NCI-H2227 (cell line): ENCODE measurements at regions not wholly inside any gene's neighbourhood (a gene's known extent, or its start where the extent isn't known, plus 50 kb on each side); places are given as distances from the start of the nearest gene placed in this dataset.
"Not testable (repeated sequence)": the region's sequence is repeated elsewhere in the genome, so short reads cannot be mapped to it uniquely, and the experiment has no call there.

Experiments used
- DNase-seq: peaks from one replicate; lab custom pipeline; 2025; ENCODE audit not compliant: unreplicated experiment; lab: John Stamatoyannopoulos, UW

DNA sequence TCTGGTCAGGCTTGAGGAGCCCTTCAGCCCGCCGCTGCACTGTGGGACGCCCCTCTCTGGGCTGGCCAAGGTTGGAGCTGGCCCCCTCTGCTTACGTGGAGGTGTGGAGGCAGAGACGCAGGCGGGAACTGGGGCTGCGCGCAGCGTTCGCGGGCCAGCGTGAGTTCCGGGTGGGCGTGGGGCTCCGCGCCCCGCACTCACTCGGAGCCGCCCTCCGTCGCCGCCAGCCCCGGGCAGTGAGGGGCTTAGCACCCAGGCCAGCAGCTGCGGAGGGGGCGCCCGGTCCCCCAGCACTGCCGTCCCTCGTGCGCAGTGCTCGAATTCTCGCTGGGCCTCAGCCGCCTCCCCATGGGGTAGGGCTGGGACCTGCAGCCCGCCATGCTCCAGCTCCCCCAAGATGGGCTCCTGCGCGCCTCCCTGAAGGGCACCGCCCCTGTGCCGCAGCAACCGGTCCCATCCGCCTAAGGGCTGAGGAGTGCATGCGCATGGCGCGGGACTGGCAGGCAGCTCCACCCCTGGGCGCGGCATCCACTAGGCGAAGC, 695.9 kb downstream of the EPHA7 start:
- DNase-seq = no peak

DNA sequence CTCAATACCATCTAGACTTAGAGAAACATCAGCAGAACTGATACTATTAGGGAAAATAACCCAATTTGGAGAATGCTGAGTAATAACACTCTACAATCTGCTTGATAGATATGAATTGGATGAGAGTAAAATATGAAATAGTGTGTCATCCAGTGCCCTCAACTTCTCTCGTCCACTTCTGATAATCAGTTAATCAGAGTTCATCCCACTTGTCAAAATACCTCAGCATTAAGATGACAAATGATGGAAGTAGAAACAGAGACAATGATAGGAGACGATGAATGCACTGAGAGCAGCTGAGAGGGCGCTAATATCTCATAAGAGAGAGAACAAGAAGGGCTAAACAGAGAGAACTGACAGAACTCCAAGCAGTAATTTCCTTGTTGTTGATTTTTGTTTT, 699.6 kb downstream of the EPHA7 start:
- DNase-seq = no peak

DNA sequence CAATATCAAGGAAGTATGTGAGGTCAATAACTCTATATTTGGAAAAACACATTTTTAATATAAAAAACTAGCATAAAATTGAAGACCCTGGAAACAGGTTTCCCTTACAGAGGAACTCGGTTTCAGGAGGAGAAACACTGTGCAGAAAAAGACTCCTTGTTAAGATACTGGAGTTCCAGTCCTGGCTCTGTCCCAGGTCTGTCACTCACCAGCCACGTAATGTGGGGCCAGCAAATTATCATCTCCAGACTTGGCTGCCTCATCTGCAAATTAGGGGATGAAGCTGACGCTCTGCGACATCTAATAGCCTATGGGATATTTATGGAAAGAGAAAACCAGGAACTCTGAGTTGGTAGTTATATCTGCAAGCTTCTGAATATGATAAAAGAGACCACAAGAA, 702.7 kb downstream of the EPHA7 start:
- no peak for DNase-seq

DNA sequence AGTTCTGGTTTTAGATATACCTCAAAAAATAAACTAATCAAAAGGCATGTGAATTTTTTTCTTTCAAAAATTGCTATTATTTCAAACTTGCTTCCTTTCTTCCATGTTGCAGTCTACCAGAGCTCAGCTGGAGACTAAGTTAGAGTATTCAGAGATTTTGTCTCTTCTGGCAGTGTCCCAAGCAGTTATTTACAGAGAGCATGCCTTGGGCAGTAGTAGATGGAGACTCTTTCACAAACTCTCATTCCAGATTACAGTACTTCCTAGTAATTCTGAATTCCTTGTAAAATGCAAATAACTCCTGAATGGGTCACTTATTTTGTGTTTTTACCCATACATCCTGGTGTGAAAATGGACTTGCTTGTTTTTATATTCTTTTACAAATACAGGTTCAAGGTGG, 703.4 kb downstream of the EPHA7 start:
- DNase-seq = no peak

DNA sequence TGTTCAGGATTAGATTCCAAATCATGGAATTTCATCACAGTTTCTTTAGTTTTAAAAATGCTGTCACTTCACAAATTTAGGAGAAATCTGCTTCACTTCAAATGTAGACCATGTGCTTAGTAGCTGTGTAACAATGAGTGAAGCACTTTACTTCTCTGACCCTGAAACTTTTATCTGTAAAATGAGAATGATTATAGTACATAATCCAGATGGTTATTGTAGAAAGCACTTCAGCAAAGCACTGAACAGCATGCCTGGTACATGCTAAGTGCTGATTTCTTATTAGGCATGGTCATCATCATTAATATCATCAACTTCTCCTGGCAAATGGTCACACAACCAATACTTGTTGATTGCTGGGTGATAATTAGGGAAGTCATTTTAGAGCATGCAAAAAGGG, 705.0 kb downstream of the EPHA7 start:
- no peak for DNase-seq

DNA sequence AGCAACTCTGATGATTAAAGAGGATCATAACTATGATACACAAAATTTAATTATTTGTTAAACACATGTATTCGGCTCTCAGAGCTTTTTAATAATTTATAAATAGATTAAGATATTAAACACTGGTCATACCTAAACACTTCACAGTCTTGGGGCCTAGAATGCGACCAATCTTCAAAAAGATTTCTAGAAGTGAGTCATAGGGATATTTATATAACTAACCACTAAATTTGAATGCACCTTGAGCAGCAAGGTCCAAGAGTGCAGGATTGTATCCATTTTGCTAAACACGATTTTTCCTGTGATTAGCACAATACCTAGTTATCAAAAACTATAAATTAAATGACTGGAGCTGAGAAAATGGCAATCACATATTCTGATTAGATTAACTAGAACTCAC, 709.3 kb downstream of the EPHA7 start:
- DNase-seq = no peak

DNA sequence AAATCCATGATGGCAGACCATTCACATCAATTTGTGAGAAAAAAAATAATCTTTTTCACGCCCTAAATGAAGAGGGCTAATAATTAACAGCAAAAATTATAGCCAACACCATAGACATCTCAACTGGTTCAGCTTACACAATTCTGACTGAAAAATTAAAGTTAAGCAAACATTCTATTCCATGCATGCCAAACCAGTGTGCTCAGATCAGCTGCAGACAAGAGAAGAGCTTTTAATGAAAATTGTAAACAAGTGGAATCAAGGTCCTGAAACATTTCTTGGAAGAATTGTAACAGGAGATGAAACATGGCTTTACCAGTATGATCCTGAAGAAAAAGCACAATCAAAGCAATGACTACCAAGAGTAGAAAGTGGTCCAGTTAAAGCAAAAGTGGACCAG, 710.4 kb downstream of the EPHA7 start:
- DNase-seq = no peak

DNA sequence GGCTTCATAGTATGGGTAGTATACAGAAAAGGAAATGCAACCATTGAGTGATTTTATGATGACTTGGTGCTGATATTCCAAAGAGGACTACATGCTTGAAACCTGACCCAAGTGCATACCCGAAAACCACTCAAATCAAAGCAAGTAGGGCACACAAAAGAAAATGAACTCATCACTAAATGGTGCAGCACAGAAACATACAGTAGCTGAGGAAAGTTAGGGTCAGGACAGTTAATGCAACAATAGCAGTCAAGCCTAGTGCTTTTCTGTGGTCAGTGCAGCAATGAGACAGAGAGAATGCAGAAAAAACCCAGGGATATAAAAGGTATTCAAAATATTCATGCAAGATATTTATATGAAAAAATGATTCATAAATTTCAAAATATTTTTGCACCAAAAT, 711.1 kb downstream of the EPHA7 start:
- DNase-seq = no peak

DNA sequence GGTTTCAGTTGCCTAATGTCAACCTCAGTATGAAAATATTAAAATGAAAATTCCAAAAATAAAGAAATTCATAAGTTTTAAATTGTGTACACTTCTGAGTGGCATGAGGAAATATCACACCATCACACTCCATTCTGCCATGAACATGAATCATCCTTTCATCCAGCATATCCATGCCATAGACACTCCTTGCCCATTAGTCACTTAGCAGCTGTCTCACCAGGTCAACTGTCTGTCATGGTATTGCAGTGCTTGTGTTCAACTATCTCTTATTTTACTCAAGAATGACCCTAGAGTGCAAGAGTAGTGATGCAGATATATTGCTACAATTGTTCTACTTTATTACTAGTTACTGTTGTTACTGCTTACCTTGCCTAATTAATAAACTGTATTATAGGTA, 712.4 kb downstream of the EPHA7 start:
- no peak for DNase-seq

DNA sequence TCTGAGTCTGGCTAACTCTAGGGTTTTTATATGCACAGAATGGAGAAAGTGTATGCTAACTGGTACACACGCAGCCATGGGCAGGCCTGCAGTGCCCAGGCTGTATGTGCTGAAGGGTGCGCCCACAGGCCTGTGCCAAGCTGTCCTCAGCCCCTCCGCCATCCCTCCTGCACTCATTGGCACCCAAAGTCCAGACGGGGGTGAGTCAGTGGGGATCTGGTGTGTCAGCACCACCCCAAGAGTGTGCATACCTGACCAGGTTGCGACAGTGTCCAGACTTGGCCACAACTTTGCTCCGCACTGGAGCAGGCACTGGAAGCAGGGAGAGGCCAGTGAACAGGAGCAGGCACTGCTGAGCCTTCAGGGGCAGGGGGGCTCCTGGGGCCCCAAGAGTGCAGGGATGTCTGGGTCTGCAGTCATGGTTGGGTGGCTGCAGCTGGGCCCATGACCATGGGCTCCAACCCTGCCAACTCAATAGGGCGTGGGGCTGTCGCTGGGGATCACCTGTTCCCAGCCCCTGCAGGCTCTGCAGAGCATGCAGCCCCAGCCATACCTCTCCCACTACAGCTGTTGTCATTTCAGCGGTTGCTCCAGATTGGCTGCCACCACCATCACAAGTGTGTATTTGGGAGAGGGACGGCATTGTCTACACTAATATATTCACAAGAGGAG, 717.8 kb downstream of the EPHA7 start:
- DNase-seq = no peak

DNA sequence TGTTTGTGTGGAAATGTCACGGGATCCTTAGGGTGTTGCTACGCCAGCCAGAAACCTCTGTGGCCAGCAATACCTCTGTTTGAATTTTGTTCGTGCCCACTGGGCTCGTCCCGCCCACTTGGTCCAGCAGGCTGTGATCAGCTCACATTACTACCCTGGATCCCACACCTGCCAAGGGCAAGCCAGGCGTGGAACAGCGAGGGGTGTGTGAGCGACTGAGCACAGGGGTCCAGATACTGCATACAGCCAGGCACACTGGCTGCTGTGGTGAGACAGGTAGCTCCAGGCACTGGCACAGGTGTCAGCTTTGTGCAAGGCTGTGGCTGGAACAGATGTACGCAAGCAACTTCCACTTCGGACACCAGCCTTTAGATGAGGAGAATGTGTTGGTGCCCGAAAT, 718.9 kb downstream of the EPHA7 start:
- no peak for DNase-seq

DNA sequence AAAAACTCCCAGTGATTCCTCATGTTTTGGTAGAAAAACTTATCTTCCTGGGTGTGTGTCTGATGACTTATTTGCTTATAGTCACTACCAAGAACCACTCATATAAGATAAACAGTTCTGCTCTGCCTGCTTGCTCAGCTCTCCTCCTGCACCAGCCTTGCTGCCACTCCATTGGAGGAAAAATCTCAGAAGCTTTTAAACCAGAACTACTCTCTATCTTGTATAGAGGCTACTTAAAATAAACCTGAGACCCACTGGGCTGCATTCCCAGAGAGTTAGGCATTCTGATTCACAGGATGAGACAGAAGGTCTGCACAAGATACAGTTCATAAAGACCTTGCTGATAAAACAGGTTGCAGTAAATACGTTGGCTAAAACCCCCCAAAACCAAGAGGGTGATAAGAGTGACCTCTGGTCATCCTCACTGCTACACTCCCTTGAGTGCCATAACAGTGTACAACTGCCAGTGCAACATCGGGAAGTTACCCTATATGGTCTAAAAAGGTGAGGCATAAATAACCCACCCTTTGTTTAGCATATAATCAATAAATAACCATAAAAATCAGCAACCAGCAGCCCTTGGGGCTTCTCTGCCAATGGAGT, 728.3 kb downstream of the EPHA7 start:
- DNase-seq = no peak

DNA sequence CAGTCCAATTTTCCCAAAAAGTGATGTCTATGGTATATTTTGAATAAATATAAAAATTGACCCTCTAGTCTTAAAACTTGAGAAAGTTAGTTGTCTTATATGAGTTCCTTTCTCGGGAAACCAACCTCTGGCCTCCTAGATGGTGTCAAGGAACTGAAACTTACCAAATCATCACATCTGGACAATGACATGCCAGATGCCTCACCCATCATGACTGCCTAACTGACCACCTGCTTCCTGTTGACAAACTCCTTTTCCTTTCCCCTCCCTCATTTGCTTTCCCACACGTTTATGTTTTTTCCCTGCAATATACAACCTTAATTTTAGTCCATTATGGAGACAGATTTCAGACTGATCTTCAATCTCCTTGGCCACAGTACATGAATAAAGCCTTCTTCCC, 731.0 kb downstream of the EPHA7 start:
- DNase-seq = no peak

DNA sequence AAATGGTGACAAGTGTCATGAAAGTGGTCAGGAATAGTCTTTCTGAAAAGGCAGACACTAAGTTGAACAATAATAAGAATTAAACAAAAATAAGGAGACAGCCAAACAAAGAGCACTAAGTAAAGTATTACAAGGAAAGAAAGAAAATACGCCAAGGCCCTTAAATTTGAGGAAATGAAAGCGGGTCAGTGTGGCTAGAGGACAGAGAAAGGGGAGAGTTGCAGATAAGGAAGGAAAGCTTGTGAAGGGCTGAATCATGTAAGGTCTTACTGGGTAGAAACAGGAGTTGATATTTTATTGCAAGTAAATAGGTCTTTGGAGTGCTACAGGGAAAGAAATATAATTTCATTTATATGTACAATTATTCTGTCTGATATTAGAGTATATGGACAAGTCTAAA, 732.1 kb downstream of the EPHA7 start:
- no peak for DNase-seq

DNA sequence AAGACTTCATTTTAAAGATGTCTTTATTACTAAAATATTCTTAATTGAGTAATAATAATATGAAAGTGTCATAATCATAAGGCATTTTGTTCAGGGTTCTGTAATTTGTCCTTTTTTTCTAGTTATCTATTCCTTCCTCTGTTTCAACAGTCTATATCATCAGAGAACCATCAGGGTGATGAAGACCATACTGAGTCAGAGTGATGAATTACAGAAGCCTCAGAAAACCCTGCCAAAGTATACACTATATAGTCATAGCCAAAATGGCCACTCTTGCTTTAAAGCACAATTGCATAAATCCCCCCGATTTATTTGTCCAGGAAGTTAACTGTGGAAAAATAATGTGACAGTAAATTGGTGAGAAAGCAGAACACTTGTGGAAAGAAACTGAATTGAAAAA, 735.0 kb downstream of the EPHA7 start:
- no peak for DNase-seq

DNA sequence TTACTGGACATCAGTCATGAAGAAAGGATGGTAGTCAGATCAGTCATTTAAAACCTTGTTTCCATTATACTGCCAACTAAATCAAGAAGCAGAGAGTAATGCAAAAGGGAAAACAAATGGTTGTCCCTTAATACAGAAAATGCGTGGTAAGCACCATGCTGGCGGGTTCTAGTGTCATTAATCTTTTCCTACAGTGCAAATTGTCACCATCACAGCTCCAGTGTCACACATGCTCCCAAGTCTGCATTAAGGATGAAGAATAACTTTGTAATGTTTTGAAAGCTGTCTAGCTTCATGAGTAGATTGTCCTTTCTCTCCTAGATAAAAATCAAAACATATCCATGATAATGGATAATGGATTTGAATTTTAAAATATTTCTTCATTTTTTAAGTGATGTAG, 735.6 kb downstream of the EPHA7 start:
- no peak for DNase-seq

DNA sequence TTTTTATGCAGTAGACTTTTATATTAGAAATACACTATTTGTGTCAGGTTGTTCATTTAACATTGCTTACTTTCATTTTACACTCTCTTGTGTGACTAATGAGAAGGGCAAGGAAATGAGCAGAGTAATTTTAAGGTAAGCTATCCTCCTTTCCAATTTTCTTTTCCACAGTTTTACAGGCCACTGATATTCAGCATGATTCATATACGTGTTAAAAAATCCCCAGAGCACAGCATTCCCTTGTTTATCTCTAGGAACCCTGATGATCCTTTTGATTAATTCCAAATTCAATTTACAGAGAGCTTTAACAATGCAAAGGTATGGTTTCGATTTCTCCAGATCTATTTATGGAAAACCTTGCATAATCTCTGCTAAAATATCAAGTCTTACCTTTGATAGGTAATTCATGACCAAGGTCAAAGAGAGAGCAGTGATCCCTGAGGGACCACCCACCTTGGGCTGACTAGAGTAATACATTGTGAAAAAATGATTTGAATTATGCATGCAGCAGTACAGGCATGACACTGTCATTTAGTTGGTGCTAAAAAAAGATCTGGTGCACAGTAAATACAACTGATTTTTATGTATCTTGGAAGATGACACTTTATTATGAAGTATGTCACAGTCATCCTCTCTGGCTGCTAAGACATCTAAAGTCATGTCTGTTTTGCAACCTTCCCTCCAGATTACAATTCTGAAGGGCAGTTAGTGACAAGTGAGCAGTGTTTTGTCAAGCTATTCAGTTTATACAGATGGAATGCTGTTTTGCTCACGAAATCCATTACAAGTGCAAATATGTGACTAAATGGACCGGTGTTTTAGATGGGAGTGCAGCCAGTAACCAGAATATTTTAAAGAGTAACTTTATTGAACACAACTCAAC, 736.6 kb downstream of the EPHA7 start:
- DNase-seq = no peak

DNA sequence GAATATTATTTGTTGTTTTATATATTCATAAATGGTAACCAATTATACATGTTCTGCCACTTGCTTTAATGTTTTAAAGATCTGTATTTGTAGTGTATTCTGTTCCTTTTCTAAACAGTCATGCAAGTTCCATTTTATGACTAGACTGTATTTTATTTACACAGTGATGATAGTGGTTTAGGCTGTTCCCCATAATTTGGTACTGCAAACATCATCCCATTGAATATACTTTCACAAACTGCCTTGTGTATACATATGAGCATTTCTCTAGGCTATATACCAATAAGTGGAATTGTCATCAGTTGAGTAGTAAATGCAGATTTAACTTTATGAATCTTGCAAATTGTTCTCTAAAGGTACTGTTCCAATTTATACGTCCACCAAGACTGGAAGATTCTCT, 738.0 kb downstream of the EPHA7 start:
- DNase-seq = no peak

DNA sequence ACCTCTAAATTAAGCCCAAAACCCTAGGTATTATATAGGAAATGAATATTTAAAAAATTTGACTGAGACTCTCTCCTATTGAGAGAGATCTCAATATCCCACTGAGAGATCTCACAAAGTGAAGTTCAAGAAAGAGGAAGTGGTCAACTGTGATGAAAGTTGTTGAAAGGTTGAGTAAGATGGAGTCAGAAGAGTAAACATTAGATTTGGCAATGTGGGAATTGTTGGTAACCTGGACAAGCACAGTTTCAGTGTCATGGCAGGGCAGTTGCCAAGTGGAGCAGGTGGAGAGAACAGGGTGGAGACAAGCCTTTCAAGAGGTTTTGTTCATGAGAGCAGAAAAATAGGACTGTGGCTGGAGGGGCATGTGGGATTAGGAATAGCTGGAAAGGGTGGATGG, 747.9 kb downstream of the EPHA7 start:
- DNase-seq = not testable (repeated sequence)

DNA sequence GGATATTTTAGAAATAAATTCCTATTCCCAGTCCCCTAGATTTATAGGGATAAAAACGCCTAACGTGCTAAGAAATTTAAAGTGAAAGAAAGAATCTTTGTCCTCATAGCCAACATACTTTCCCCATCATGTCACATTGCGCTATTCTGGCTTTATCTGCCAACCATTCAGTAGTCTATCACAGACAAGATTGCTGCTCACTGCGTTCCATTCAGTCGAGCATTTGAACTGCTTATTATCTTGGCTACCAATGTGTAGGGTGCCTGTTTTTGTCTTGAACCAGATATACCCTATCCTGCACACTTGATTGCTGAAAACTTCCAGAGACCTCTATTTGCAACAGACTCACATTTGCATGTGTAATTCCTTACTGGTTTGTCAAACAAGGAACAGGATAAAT, 751.5 kb downstream of the EPHA7 start:
- DNase-seq = no peak

DNA sequence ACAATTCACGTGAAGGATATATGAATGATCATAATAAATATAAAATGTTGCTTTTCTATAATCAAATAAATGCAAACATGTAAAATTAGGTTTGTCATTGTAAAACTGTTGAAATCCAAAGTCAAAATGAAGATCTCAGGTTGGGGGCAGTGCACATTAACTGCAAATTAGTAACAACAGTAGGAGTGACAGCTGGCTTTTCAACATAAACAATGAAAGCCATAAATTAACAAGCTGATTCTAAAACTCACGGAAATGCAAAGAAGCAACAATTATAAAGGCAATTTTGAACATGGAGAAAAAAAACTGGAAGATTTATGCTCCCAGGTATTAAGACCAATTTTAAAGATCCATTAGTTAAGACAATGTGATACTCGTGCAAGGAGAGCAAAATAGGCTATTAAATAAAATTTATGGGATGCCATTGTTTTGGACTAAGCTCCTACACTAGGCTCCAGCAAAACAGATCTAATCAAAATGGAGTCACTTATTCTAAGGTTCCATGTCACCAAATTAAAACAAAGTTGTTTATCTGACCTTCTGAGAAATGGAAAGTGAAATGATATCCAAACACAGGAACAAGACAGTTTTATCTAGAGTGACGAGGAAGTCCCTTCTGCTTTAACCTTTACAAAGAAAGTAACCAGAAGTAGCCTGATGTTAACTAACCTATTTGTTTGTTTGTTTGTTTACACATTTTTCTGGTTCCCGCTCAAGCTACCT, 770.8 kb downstream of the EPHA7 start:
- no peak for DNase-seq
